Stomach (tissue), 4 donors: ENCODE measurements at regions not wholly inside any gene's neighbourhood (a gene's known extent, or its start where the extent isn't known, plus 50 kb on each side); places are given as distances from the start of the nearest gene placed in this dataset.

Experiments used
- POLR2A ChIP-seq, 4 donors: fragments of 450-650 bp; IDR thresholded peaks; one replicate each; pipeline ENCODE4 v1.6.1; 2016; ENCODE audit warnings: antibody characterized with exemption in 4 of 4, control low read depth in 2 of 4, mild to moderate bottlenecking in 1 of 4, moderate library complexity in 1 of 4
- POLR2AphosphoS5 ChIP-seq, 3 donors: sonication (generic); formaldehyde crosslinking; IDR thresholded peaks; one replicate each; pipeline ENCODE4 v1.6.1; 2016; ENCODE audit warnings: antibody characterized with exemption in 3 of 3
- TF ChIP-seq, protein P1 (sequence below), 7 experiments: fragments of 450-650 bp in 4 of 7; fragments of 200-600 bp in 3 of 7; sonication (generic) in 3 of 7; IDR thresholded peaks; one replicate each; pipeline ENCODE4 v1.5.1; 2016 to 2019; ENCODE audit warnings: antibody characterized with exemption in 7 of 7, control low read depth in 2 of 7, mild to moderate bottlenecking in 1 of 7

DNA sequence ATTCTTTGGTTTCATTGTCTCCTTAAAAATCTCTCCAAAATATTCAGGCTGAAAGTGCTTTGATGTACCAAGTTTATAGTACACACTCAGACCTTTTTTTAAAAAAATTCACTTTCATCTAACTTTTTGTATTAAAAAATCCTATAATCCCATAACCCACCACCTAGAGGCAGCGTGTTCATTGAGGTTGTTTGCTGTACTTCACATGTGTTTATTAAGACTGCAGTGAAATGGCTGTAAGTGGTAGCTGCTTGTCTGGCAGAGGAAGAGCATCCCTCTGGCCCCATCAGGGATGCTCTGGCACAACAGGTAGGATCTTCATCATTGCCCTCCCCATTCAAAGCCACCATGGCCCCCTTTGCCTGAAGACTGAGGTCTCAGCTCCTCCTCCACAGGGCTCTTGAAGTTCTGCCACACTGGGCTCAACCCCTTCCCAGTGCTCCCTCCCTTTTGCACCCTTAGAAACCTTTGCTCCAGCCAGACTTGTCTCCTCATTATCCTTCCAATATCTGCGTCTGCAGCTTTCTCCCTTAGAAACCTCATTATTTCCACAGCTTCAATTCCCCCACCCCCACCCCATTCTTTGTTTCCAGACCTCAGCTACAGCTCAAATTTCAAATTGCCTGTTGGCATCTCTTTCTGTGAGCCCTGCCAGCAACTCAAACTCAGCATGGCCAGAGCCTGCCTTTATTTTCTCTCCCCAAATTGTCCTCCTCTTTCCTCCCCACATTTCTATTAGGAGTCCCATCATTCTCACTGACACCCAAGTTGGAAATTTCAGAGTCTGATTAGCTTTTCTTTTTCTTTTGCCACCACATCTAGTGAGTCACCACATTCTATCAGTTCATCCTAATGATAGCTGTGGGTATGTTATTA, 369.6 kb upstream of the USP24 start:
- TF ChIP-seq, protein P1, sequence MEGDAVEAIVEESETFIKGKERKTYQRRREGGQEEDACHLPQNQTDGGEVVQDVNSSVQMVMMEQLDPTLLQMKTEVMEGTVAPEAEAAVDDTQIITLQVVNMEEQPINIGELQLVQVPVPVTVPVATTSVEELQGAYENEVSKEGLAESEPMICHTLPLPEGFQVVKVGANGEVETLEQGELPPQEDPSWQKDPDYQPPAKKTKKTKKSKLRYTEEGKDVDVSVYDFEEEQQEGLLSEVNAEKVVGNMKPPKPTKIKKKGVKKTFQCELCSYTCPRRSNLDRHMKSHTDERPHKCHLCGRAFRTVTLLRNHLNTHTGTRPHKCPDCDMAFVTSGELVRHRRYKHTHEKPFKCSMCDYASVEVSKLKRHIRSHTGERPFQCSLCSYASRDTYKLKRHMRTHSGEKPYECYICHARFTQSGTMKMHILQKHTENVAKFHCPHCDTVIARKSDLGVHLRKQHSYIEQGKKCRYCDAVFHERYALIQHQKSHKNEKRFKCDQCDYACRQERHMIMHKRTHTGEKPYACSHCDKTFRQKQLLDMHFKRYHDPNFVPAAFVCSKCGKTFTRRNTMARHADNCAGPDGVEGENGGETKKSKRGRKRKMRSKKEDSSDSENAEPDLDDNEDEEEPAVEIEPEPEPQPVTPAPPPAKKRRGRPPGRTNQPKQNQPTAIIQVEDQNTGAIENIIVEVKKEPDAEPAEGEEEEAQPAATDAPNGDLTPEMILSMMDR (IDR thresholded peaks at IDR 0.05) = no peak
- TF ChIP-seq POLR2AphosphoS5 (IDR thresholded peaks at IDR 0.05) (no peak), POLR2A (IDR thresholded peaks at IDR 0.05) (no peak)
